GM23338 (cell line): ENCODE measurements at regions not wholly inside any gene's neighbourhood (a gene's known extent, or its start where the extent isn't known, plus 50 kb on each side); places are given as distances from the start of the nearest gene placed in this dataset.

Experiments
- ATAC-seq: fragments of 200-7000 bp; cut with Tn5 transposase; 3 replicates; pipeline ENCODE4 v1.9.1; 2020
- DNase-seq: peaks from one replicate; pipeline ENCODE4 v3.0.0-alpha.2; 2015; ENCODE audit warnings: low spot score
- H2AFZ ChIP-seq: fragments of 200-600 bp; sonication (generic); 2 replicates; pipeline ENCODE4 v1.8.0; 2016; ENCODE audit warnings: antibody characterized with exemption, mild to moderate bottlenecking, moderate library complexity
- H3F3A ChIP-seq: fragments of 200-600 bp; sonication (generic); replicated peaks from 2 replicates; pipeline ENCODE4 v1.8.0; 2017; ENCODE audit warnings: antibody characterized with exemption, mixed run types, low read depth
- H3K27ac ChIP-seq: fragments of 200-600 bp; sonication (generic); 2 replicates; pipeline ENCODE4 v1.6.1; 2016; ENCODE audit warnings: low read depth
- H3K27me3 ChIP-seq: fragments of 200-600 bp; sonication (generic); 2 replicates; pipeline ENCODE4 v1.8.0; 2016; ENCODE audit warnings: mild to moderate bottlenecking, mixed run types, moderate library complexity; ENCODE audit not compliant: insufficient read depth
- H3K36me3 ChIP-seq: fragments of 200-600 bp; sonication (generic); 2 replicates; pipeline ENCODE4 v1.8.0; 2016; ENCODE audit warnings: mild to moderate bottlenecking; ENCODE audit not compliant: insufficient read depth
- H3K4me1 ChIP-seq: fragments of 200-600 bp; sonication (generic); 2 replicates; pipeline ENCODE4 v1.8.0; 2016; ENCODE audit warnings: mild to moderate bottlenecking, moderate library complexity; ENCODE audit not compliant: insufficient read depth
- H3K4me2 ChIP-seq: fragments of 200-600 bp; sonication (generic); 2 replicates; pipeline ENCODE4 v1.7.1; 2017; ENCODE audit warnings: mixed run types
- H3K4me3 ChIP-seq: fragments of 200-600 bp; sonication (generic); 2 replicates; pipeline ENCODE4 v1.6.1; 2016; ENCODE audit warnings: mixed run types
- H3K79me2 ChIP-seq: fragments of 200-600 bp; sonication (generic); replicated peaks from 2 replicates; pipeline ENCODE4 v1.8.0; 2017; ENCODE audit warnings: mild to moderate bottlenecking; ENCODE audit not compliant: insufficient read depth
- H3K9me2 ChIP-seq: fragments of 200-600 bp; sonication (generic); 2 replicates; pipeline ENCODE4 v1.8.0; 2017; ENCODE audit not compliant: insufficient read depth
- H4K20me1 ChIP-seq: fragments of 200-600 bp; sonication (generic); replicated peaks from 2 replicates; pipeline ENCODE4 v1.8.0; 2017; ENCODE audit warnings: mild to moderate bottlenecking; ENCODE audit not compliant: insufficient read depth
- H3K27ac Mint-ChIP-seq: 2 replicates; pipeline ENCODE4 v1.8.0; 2020; ENCODE audit warnings: inconsistent platforms, mild to moderate bottlenecking, moderate library complexity, mixed read lengths
- H3K27me3 Mint-ChIP-seq: 3 replicates; pipeline ENCODE4 v1.8.0; 2022; ENCODE audit warnings: low read depth, mild to moderate bottlenecking, moderate library complexity, mixed read lengths, inconsistent platforms; ENCODE audit not compliant: insufficient read depth, poor library complexity
- H3K36me3 Mint-ChIP-seq: 3 replicates; pipeline ENCODE4 v1.8.0; 2021; ENCODE audit warnings: low read depth, mild to moderate bottlenecking, inconsistent platforms, moderate library complexity, mixed read lengths
- H3K4me1 Mint-ChIP-seq: 3 replicates; pipeline ENCODE4 v1.8.0; 2020; ENCODE audit warnings: mild to moderate bottlenecking, inconsistent platforms, mixed read lengths
- H3K4me3 Mint-ChIP-seq: 3 replicates; pipeline ENCODE4 v1.8.0; 2021; ENCODE audit warnings: moderate library complexity, mild to moderate bottlenecking, inconsistent platforms, mixed read lengths
- H3K9me3 Mint-ChIP-seq: 3 replicates; pipeline ENCODE4 v1.8.0; 2020; ENCODE audit warnings: moderate library complexity, mild to moderate bottlenecking, inconsistent platforms, mixed read lengths
- CTCF ChIP-seq, 2 experiments: fragments of 200-600 bp in 1 of 2; sonication (generic) in 1 of 2; conservative IDR thresholded peaks; 2 replicates each; pipeline versions ENCODE4 v1.5.1 to v1.6.1; 2016 to 2017; ENCODE audit warnings: antibody characterized with exemption in 2 of 2, low read depth in 2 of 2, mild to moderate bottlenecking in 2 of 2, moderate library complexity in 1 of 2
- EZH2phosphoT487 ChIP-seq: fragments of 200-600 bp; sonication (generic); IDR thresholded peaks from one replicate; pipeline ENCODE4 v1.8.1; 2018; ENCODE audit warnings: antibody characterized with exemption; ENCODE audit not compliant: unreplicated experiment
- NANOG ChIP-seq: IDR thresholded peaks from 2 replicates; pipeline ENCODE4 v1.6.1; 2016; ENCODE audit warnings: antibody characterized with exemption, borderline replicate concordance
- POLR2AphosphoS5 ChIP-seq: IDR thresholded peaks from 2 replicates; pipeline ENCODE4 v1.6.1; 2016; ENCODE audit warnings: antibody characterized with exemption, low read depth
- ZNF462 ChIP-seq: fragments of 250-450 bp; sonication (Bioruptor Pico); IDR thresholded peaks from 2 replicates; pipeline ENCODE4 v1.5.0; 2020; ENCODE audit warnings: mild to moderate bottlenecking, moderate library complexity

GRCh38 chr2:5076599-5076998, 615.6 kb upstream of the SOX11 start:
- Mint-ChIP-seq H3K36me3 (peaks cover 8% of the 10 kb centered on the region; the same call in 2 of the 3 replicates), H3K4me3 (no peak overlapping the region), H3K27ac (no peak overlapping the region), H3K27me3 (no peaks in the 10 kb centered on the region), H3K4me1 (peaks cover 12% of the 10 kb centered on the region), H3K9me3 (peaks cover 76% of the 10 kb centered on the region)
- TF ChIP-seq EZH2phosphoT487, result no peak
- TF ChIP-seq CTCF (conservative IDR thresholded peaks at IDR 0.05; ENCODE audit: low read depth in 2 of 2), result 0 out of 4 replicates have a peak, but pooled peaks of 1 of the 2 experiments have one; percentile 12
- Histone ChIP-seq H3K4me3 (no peak overlapping the region), H3F3A (no peaks in the 10 kb centered on the region), H3K4me1 (peaks cover 4% of the 10 kb centered on the region; the same call in 1 of the 2 replicates), H3K4me2 (no peak overlapping the region), H3K36me3 (no peaks in the 10 kb centered on the region), H3K79me2 (no peaks in the 10 kb centered on the region), H3K27me3 (no peaks in the 10 kb centered on the region), H3K9me2 (no peaks in the 10 kb centered on the region), H2AFZ (no peak overlapping the region), H4K20me1 (no peaks in the 10 kb centered on the region), H3K27ac (no peak overlapping the region)
- peak; percentile 53 for DNase-seq
- peak; percentile 56 for ATAC-seq

- DNase-seq (peak; percentile 6), ATAC-seq (no peak)
- Mint-ChIP-seq H3K36me3 (peaks cover 8% of the 10 kb centered on the region; the same call in 2 of the 3 replicates), H3K9me3 (peaks cover 77% of the 10 kb centered on the region), H3K27ac (no peak overlapping the region), H3K27me3 (no peaks in the 10 kb centered on the region), H3K4me3 (no peak overlapping the region), H3K4me1 (peaks cover 12% of the 10 kb centered on the region)
- H3K27me3 ChIP-seq, result no peaks in the 10 kb centered on the region
- no peaks in the 10 kb centered on the region for H3K9me2 ChIP-seq
- no peaks in the 10 kb centered on the region for H4K20me1 ChIP-seq
- no peak overlapping the region for H3K4me3 ChIP-seq
- H3K4me2 ChIP-seq, result no peak overlapping the region
- H3K79me2 ChIP-seq, result no peaks in the 10 kb centered on the region
- no peak overlapping the region for H2AFZ ChIP-seq
- H3K27ac ChIP-seq, result 0 out of 2 replicates have a peak overlapping the region, but pooled peaks have one; percentile 16
- H3F3A ChIP-seq, result no peaks in the 10 kb centered on the region
- TF ChIP-seq CTCF (conservative IDR thresholded peaks at IDR 0.05; ENCODE audit: low read depth in 2 of 2), result peak in 1 of 2 experiments; percentile 24; a peak in 2 of 4 replicates
- TF ChIP-seq ZNF462 (CRISPR knock-in tag), result no peak
- TF ChIP-seq EZH2phosphoT487, result no peak
- TF ChIP-seq NANOG, result no peak
- no peak for TF ChIP-seq POLR2AphosphoS5
- H3K4me1 ChIP-seq, result peaks cover 4% of the 10 kb centered on the region; the same call in 1 of the 2 replicates
- no peaks in the 10 kb centered on the region for H3K36me3 ChIP-seq
These were observed 614.6 kb upstream of the SOX11 start for GRCh38 chr2:5077479-5078089.
